ENCODE measurements at regions not wholly inside any gene's neighbourhood (a gene's known extent, or its start where the extent isn't known, plus 50 kb on each side); places are given as distances from the start of the nearest gene placed in this dataset.

DNA sequence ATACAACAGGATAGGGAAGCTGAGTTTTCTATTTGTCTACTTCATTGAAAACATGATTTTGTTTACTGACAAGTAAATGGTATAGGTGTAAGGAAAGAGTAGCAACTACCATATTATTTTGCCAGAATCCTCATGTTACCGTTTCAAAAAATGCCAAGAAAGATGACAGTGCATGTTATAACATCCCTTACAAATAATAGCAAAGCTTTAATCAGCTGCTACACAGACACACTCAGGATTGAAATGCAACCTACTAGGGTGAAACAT is 331.5 kb downstream of the CHRM3 start:
- Mint-ChIP-seq H3K4me3 (no peak overlapping the region), H3K27ac (no peak overlapping the region), H3K9me3 (no peaks in the 10 kb centered on the region), H3K4me1 (peaks cover 28% of the 10 kb centered on the region), H3K36me3 (no peaks in the 10 kb centered on the region)
- no peak for ATAC-seq
- no peak for DNase-seq (ENCODE audit: low spot score in 2 of 2)

DNA sequence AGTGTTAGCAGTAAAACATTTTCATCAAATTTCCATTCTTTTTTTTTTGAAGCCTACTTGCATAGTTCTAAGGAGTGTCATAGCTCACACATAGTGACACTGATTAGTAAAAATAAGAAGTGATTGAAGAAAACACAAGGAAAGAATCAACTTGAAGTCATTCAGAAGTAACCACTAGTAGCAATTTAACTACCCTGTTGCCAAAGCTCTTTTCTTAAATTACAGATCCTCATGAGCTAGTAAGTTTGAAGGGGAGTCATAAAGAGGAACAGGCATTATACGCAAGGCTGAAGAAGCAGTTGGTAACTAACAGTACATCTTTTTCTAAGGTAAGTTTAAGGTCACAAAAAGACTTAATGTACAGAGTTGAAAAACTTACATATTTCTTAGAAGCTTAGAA is 332.2 kb downstream of the CHRM3 start:
- DNase-seq (ENCODE audit: low spot score in 2 of 2) (no peak), ATAC-seq (peak; percentile 50)
- Mint-ChIP-seq H3K4me3 (no peak overlapping the region), H3K9me3 (no peaks in the 10 kb centered on the region), H3K27ac (no peak overlapping the region), H3K4me1 (peaks cover 28% of the 10 kb centered on the region), H3K36me3 (no peaks in the 10 kb centered on the region)

DNA sequence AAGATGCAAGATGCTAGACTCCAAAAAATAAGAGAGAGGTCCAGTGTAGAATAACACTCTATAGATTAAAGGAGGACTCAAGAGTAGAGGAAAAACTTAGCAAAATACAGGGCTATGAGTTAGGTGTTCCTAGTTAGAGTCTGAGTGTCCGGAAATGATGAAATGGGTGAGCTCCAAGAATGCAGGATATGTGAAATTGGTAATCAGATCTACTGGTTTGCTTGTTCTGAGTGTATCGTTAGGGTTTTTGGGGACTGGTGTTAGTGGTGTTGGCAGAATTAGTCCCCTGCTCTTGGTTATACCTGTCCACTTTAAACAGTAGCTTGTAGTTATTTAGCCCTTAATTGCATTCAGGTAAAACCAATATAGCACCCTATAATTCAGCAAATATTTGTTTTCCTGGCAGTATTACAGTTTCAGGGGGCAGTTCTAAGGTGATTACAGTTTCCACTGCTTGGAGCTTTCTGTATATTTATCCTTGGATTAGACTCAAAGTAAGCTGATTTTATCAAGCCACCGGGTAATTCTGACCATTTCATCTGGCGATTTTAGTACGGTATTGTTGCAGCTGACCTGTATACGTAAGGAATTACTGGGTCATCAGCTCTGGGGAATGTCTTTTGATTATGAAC is 332.7 kb downstream of the CHRM3 start:
- Mint-ChIP-seq H3K36me3 (no peaks in the 10 kb centered on the region), H3K9me3 (no peaks in the 10 kb centered on the region), H3K27ac (no peak overlapping the region), H3K4me1 (peaks cover 28% of the 10 kb centered on the region), H3K4me3 (no peak overlapping the region)
- DNase-seq (ENCODE audit: low spot score in 2 of 2) (no peak), ATAC-seq (peak; percentile 90)

DNA sequence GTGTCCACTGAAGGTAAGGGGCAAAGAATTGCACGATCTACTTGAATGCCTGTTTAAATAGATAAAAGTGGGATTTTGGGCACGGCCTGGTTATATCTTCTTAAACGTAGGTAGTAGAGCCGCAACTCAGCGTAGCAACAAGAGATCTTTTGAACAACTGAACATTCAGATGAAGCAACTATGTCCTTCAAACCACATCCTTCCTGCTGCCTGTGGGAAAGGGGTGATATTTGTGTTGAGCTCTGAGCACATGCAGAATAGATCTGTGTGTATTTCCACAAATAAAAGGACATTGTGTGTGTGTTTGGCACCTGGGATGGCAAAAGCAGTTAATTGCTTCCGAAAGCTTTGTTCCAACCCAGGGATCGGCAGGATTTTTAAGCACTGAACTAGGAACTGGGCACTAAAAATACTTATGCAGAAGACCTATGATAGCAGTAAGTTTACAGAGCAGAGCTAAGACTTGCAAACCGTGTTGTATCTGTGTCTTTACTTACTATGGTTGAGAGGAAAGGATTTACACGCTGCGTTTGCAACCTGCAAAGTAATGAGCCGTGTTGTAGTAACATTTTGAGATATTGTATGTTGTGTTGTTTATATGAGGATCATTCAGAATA is 333.4 kb downstream of the CHRM3 start:
- no peak overlapping the region for H3K4me3 Mint-ChIP-seq
- H3K36me3 Mint-ChIP-seq: no peaks in the 10 kb centered on the region
- H3K27ac Mint-ChIP-seq: no peak overlapping the region
- H3K9me3 Mint-ChIP-seq: no peaks in the 10 kb centered on the region
- DNase-seq (ENCODE audit: low spot score in 2 of 2): peak; percentile 8 to 67
- ATAC-seq: peak; percentile 76
- H3K4me1 Mint-ChIP-seq: peaks cover 28% of the 10 kb centered on the region

DNA sequence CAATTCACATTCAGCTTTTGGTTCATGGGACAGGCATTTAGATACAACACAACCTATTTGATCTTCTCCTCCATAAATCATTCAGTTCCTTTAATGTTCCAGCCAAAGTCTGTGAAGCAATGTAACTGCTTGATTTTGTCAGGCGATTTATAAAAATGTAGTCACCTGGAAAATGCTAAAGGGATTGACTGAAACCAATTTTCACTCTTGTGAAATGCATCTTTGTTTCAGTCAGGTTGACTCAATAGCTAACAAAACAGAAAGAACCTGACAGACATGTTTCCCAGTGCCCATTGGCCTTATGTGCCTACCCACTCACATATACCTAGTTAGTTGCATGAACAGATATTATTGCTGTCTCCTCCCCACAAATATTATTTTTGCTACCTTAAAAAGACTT is 335.7 kb downstream of the CHRM3 start:
- Mint-ChIP-seq H3K9me3 (no peaks in the 10 kb centered on the region), H3K4me1 (peaks cover 25% of the 10 kb centered on the region), H3K4me3 (no peak overlapping the region), H3K36me3 (no peaks in the 10 kb centered on the region), H3K27ac (no peak overlapping the region)
- DNase-seq (ENCODE audit: low spot score in 2 of 2) (no peak), ATAC-seq (peak; percentile 41)

DNA sequence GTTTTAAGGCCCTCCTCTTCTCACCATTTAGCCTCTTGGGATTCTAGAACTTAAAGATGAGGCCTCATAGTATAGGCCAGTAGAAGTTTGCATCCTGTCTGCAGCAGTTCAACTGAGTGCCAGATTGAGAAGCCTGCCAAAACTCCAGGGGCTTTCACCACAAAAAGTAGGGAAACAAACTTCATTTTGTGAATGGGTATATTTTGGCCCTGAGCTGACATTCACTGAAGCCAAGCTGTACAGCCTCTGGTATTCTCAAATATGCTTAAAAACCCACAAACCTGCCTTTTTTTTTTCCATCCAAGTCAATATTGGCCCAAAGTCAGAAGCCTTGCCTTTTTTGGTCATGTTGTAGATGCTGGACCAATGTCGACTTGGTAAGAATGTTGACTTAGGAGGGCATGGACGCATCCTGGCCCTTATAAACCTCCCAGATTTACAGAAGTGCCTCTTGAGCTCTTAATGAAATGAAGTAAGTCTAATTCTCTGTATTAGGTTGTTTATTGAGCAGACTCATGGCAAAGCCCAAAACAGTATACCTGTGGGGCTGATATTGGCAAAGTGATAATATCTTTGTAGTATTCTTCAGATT is 337.5 kb downstream of the CHRM3 start:
- Mint-ChIP-seq H3K4me1 (peaks cover 17% of the 10 kb centered on the region), H3K4me3 (no peak overlapping the region), H3K27ac (no peak overlapping the region), H3K36me3 (no peaks in the 10 kb centered on the region), H3K9me3 (no peaks in the 10 kb centered on the region)
- DNase-seq (ENCODE audit: low spot score in 2 of 2): no peak
- no peak for ATAC-seq

DNA sequence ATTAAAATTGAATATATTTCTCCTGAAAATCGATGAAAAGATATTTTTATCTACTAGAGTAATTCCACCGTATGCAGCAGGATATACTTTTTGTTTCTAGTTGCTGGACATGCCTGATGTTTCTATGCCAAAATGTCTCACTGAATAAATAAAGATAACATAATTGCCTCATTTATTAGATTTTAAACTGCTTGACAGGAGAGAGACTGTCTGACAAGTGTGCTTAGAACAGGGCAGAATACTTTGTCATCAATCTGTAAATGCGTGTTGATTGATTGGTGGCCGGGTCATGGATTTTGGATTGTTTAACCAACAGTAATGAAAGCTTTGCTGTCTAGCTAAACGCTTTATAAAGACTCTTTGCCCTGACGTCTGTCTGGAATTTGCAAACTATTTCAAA is 339.0 kb downstream of the CHRM3 start:
- no peak for ATAC-seq
- Mint-ChIP-seq H3K36me3 (no peaks in the 10 kb centered on the region), H3K4me1 (peaks cover 17% of the 10 kb centered on the region), H3K9me3 (no peaks in the 10 kb centered on the region), H3K4me3 (no peak overlapping the region), H3K27ac (no peak overlapping the region)
- no peak for DNase-seq (ENCODE audit: low spot score in 2 of 2)

DNA sequence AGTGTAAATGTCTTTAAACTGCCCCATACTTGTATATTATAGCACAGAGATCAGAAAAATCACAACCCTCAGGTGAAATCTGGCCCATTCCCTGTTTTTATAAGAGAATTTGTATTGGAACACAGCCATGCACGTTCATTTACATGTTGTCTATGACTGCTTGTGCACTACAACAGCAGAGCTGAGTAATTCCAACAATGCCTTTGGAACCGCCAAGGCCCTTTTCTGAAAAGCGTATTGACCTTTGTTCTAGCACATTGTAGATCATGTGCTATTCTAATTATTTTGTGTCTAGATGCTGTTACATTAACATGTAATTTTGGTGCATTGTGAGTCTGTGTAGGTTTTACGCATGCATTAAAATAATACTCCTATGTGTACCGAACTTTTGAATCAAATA is 339.6 kb downstream of the CHRM3 start:
- Mint-ChIP-seq H3K4me3 (no peak overlapping the region), H3K4me1 (peaks cover 16% of the 10 kb centered on the region), H3K27ac (no peak overlapping the region), H3K36me3 (no peaks in the 10 kb centered on the region), H3K9me3 (no peaks in the 10 kb centered on the region)
- ATAC-seq (no peak), DNase-seq (ENCODE audit: low spot score in 2 of 2) (no peak)

DNA sequence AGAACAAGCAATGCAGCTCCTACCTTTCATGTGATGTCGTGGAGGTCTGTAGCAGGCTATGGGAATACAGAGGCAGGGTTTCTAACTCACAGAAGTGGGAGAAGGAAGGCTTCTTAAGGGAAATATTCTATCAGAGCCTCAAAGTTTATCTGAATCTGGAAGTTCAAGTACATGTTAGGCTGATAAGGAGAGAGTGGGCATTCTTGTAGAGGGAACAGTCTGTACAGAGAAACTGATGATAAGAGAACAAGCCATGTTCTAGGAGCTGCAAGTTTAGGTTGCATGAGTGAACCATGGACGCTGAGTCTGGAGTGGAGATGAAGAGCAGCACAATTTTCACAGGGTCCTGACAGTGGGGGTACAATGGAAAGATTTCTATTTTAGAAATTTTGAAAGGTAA is 344.0 kb downstream of the CHRM3 start:
- Mint-ChIP-seq H3K4me1 (no peaks in the 10 kb centered on the region), H3K9me3 (no peaks in the 10 kb centered on the region), H3K27ac (no peak overlapping the region), H3K4me3 (no peak overlapping the region), H3K36me3 (no peaks in the 10 kb centered on the region)
- DNase-seq (ENCODE audit: low spot score in 2 of 2) (no peak), ATAC-seq (no peak)

DNA sequence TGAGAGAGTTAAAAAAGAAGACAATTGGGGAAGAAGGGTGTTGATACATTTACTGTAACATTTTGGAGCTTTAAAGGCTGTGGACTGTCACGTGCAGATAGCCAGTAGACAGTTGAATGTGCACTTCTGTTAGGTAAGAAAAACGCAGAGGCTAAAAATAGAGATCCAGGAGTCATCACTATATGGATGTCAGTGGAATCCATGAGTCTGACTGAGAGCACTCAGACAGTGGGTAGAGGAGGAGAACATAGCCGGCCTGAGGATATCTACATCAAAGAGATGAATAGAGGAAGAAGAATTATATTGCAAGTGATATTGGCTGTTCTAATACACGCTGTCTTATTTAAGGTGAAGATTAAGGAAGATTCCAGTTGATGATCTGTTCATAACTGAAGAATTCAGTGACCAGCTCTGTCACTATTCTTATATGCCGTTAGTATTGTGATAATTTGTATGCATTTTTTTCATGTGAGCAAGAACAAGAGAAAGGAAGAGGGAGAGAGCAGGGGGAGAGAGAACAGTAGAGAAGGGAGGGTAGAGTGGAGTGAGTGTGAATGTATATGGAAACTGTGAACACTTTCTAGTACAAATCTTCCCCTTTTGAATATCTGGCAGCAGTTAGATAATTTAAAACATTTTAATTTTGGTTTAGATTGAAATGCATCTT is 344.8 kb downstream of the CHRM3 start:
- DNase-seq (ENCODE audit: low spot score in 2 of 2) (no peak), ATAC-seq (no peak)
- Mint-ChIP-seq H3K4me3 (no peak overlapping the region), H3K27ac (no peak overlapping the region), H3K36me3 (no peaks in the 10 kb centered on the region), H3K4me1 (no peaks in the 10 kb centered on the region), H3K9me3 (no peaks in the 10 kb centered on the region)

DNA sequence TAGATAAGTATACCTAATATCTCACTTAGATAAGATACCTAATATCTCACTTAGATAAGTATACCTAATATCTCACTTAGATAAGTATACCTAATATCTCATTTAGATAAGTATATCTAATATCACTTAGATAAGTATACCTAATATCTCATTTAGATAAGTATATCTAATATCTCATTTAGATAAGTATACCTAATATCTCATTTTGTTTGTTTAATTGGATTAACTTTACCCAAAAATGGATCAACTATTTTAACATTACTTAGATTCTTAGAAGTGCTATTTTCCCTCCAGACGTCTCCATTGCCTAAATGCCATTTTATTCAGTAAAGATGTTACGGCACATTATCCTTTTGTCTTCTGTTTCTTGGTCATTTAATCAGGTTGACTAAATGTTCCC is 346.4 kb downstream of the CHRM3 start:
- Mint-ChIP-seq H3K27ac (no peak overlapping the region), H3K9me3 (no peaks in the 10 kb centered on the region), H3K36me3 (no peaks in the 10 kb centered on the region), H3K4me1 (no peaks in the 10 kb centered on the region), H3K4me3 (no peak overlapping the region)
- DNase-seq (ENCODE audit: low spot score in 2 of 2) (no peak), ATAC-seq (no peak)

DNA sequence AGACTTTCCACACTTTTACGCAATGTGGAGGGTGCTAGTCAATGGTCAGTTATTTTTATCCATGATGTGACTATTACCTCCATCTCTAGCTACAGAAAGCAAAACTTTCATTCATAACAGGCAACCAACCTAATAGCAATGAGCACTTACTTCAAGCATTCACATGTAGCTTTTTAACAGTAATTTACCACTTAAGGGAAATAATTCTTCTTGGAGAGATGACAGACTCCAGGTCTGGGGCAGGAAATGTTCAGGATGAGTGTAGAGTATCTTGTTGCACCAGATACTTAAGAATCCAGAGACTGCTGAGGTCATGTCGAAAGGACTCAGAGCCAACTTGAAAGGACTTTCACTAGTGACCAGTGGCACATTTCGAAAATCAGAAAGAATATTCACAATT is 347.6 kb downstream of the CHRM3 start:
- no peak overlapping the region for H3K4me3 Mint-ChIP-seq
- no peaks in the 10 kb centered on the region for H3K4me1 Mint-ChIP-seq
- no peaks in the 10 kb centered on the region for H3K9me3 Mint-ChIP-seq
- no peak for DNase-seq (ENCODE audit: low spot score in 2 of 2)
- ATAC-seq: no peak
- H3K36me3 Mint-ChIP-seq: no peaks in the 10 kb centered on the region
- no peak overlapping the region for H3K27ac Mint-ChIP-seq

DNA sequence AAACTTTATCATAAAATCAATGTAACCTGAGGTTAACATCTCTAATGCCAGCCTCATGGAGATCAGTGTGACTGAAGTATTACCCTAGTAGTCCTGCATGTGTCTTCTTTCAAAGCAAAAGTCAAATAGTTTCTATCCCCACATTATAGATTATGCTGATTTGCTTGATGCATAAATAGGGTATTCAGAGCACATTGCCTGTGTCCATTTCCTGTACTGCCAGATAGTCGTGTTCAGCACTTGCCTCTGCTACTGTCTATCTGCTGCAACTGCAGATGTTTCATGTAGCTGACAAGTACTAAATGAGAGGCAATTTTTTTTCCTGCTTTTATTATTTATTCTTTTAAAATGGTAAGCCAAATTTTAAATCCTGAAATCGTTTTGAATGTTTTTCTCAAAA is 348.7 kb downstream of the CHRM3 start:
- Mint-ChIP-seq H3K4me1 (peaks cover 6% of the 10 kb centered on the region), H3K9me3 (no peaks in the 10 kb centered on the region), H3K36me3 (no peaks in the 10 kb centered on the region), H3K4me3 (no peak overlapping the region), H3K27ac (no peak overlapping the region)
- no peak for ATAC-seq
- no peak for DNase-seq (ENCODE audit: low spot score in 2 of 2)

DNA sequence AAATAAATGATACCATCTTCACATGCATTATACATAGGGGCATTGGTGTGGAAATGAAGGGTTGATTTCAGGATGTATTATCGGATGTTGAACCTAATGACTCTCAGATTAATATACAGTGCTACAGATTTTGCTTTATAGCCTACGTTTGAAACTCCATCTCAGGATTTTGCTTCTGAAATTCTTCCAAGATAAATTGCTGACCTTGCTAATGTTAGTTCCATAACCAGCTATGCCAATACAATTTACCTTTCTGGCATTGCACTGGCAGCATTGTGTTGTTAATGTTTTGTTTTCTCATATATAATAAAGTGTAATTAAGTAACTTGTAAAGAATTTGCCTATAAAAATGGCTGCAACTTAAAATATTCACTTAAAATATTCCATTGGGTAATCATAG is 350.1 kb downstream of the CHRM3 start:
- no peak for ATAC-seq
- H3K4me1 Mint-ChIP-seq: peaks cover 6% of the 10 kb centered on the region
- DNase-seq (ENCODE audit: low spot score in 2 of 2): no peak
- no peak overlapping the region for H3K27ac Mint-ChIP-seq
- H3K36me3 Mint-ChIP-seq: no peaks in the 10 kb centered on the region
- no peaks in the 10 kb centered on the region for H3K9me3 Mint-ChIP-seq
- H3K4me3 Mint-ChIP-seq: no peak overlapping the region

DNA sequence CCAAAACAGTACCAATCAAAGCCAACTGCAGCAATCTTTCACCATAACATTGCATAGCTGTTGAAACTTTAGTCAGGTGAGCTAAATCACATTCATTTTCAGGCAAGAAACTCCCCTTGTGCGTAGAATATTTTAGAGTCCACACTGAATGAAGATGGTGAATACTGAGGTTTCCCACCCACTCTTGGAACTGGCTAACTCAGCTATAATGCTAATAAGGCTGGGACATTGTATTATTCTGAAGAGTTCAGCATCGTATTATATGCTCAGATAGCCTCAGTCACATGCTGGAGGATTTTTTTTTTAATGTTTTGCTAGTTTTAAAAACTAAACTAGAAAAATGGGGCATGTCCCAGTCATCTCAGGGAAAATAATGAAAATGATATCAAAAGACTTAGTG is 352.3 kb upstream of the FMN2 start:
- Mint-ChIP-seq H3K4me3 (no peak overlapping the region), H3K36me3 (no peaks in the 10 kb centered on the region), H3K9me3 (no peaks in the 10 kb centered on the region), H3K4me1 (peaks cover 6% of the 10 kb centered on the region), H3K27ac (no peak overlapping the region)
- no peak for DNase-seq (ENCODE audit: low spot score in 2 of 2)
- ATAC-seq: no peak

DNA sequence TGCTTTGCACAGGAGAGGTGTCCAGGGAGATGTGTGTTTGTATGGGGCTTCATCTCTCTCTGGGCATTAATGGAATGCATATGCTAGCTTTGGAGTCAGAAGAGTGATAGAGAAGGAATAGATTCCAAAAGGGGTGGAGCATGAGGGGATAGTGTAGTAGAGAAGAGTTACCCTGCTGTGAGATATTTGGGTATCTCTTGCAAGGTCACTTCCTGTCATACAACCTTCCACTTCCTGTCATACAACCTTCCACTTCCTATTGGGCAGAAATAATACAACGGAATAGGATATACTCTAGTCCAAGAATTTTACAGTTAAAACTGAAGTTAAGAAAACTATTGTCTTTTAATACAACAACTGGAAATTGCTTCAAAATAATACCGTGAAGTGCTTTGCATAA is 351.8 kb upstream of the FMN2 start:
- Mint-ChIP-seq H3K27ac (no peak overlapping the region), H3K4me1 (peaks cover 6% of the 10 kb centered on the region), H3K36me3 (no peaks in the 10 kb centered on the region), H3K9me3 (no peaks in the 10 kb centered on the region), H3K4me3 (no peak overlapping the region)
- ATAC-seq (no peak), DNase-seq (ENCODE audit: low spot score in 2 of 2) (no peak)
